ENCODE measurements at regions not wholly inside any gene's neighbourhood (a gene's known extent, or its start where the extent isn't known, plus 50 kb on each side); places are given as distances from the start of the nearest gene placed in this dataset.
"Not testable (repeated sequence)": the region's sequence is repeated elsewhere in the genome, so short reads cannot be mapped to it uniquely, and the experiment has no call there.

DNA sequence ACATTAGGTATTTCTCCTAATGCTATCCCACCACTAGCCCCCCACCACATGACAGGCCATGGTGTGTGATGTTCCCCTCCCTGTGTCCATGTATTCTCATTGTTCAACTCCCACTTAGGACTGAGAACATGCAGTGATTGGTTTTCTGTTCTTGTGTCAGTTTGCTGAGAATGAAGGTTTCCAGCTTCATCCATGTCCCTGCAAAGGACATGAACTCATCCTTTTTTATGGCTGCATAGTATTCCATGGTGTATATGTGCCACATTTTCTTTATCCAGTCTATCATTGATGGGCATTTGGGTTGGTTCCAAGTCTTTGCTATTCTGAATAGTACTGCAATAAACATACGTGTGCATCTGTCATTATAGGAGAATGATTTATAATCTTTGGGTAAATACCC is 68.4 kb upstream of the RASA1 start:
- TF ChIP-seq, protein P1, sequence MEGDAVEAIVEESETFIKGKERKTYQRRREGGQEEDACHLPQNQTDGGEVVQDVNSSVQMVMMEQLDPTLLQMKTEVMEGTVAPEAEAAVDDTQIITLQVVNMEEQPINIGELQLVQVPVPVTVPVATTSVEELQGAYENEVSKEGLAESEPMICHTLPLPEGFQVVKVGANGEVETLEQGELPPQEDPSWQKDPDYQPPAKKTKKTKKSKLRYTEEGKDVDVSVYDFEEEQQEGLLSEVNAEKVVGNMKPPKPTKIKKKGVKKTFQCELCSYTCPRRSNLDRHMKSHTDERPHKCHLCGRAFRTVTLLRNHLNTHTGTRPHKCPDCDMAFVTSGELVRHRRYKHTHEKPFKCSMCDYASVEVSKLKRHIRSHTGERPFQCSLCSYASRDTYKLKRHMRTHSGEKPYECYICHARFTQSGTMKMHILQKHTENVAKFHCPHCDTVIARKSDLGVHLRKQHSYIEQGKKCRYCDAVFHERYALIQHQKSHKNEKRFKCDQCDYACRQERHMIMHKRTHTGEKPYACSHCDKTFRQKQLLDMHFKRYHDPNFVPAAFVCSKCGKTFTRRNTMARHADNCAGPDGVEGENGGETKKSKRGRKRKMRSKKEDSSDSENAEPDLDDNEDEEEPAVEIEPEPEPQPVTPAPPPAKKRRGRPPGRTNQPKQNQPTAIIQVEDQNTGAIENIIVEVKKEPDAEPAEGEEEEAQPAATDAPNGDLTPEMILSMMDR (IDR thresholded peaks at IDR 0.05; ENCODE audit: insufficient read depth, low read length, poor library complexity, severe bottlenecking): not testable (repeated sequence)
- TF ChIP-seq EZH2phosphoT487 (conservative IDR thresholded peaks at IDR 0.05; ENCODE audit: low read length): not testable (repeated sequence)
